Activated naive CD8-positive, alpha-beta T cell treated with anti-CD3 and anti-CD28 coated beads, Interleukin-2, amount 10 ng/mL, durations not matched to agents 7 days and 5 days (primary cell): ENCODE measurements at regions not wholly inside any gene's neighbourhood (a gene's known extent, or its start where the extent isn't known, plus 50 kb on each side); places are given as distances from the start of the nearest gene placed in this dataset.

Experiments used
- ATAC-seq: fragments of 150-1000 bp; cut with Tn5 transposase; one replicate; pipeline ENCODE4 v1.10.0; 2021; ENCODE audit warnings: low read depth, moderate library complexity
- POLR2A ChIA-PET: fragments of 350-600 bp; sonication (Branson Sonifier 250); formaldehyde crosslinking; loops from one replicate; lab custom pipeline; 2021; ENCODE audit warnings: antibody characterized with exemption; lab: Charles Lee
- DNase-seq: peaks from one replicate; pipeline ENCODE4 v3.0.0; 2021
- H3K27ac Mint-ChIP-seq: one replicate; pipeline ENCODE4 v1.8.0; 2022; ENCODE audit warnings: mild to moderate bottlenecking, mixed read lengths
- H3K27me3 Mint-ChIP-seq: one replicate; pipeline ENCODE4 v1.8.0; 2022; ENCODE audit warnings: mild to moderate bottlenecking, moderate library complexity, mixed read lengths
- H3K36me3 Mint-ChIP-seq: one replicate; pipeline ENCODE4 v1.8.0; 2021; ENCODE audit warnings: mild to moderate bottlenecking, mixed read lengths
- H3K4me1 Mint-ChIP-seq: one replicate; pipeline ENCODE4 v1.8.0; 2021; ENCODE audit warnings: mixed read lengths
- H3K4me3 Mint-ChIP-seq: one replicate; pipeline ENCODE4 v1.8.0; 2022; ENCODE audit warnings: mild to moderate bottlenecking, moderate library complexity, mixed read lengths
- H3K9me3 Mint-ChIP-seq: one replicate; pipeline ENCODE4 v1.8.0; 2021; ENCODE audit warnings: mixed read lengths

DNA sequence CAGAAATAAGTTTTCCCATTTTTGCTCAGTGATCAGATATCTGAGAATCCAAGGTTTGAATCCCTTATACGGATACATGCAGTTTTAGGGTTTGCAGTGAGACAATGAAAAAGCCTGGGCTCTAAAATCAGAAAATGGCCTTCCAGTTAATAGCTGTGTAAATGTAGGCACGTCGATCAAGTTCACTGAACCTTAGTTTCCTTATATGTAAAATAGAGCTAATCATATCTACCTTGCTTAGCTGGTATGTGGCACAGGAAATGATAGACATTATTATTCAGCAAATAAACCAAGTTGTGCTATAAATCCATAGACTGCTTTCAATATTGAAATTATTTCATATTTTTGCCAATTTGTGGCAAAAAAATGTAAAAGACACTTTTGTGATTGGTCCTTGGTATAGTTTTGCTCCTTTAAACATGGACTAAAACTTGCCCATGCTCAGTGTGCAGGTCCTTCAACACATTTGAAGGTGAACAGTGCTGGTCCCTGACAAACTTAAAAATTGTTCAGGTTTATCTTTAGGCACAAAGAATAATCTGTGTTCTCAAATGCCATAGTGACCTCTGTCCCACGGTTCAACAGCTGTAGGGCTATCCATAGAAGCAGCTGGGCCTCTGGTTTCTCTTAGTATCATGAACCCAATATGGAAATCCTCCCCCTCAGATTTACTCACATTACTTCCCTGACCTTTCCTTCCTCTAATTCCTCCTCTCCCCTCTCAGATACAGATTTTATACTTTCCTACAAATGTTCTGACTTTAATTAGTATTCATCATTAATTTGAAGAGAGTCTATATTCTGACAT, 51.0 kb downstream of the CCDC54 start:
- peaks cover 2% of the 10 kb centered on the region for H3K36me3 Mint-ChIP-seq
- DNase-seq, result no peak
- H3K9me3 Mint-ChIP-seq, result no peaks in the 10 kb centered on the region
- no peak overlapping the region for H3K4me3 Mint-ChIP-seq
- POLR2A ChIA-PET, result no interaction called here
- peaks cover 43% of the 10 kb centered on the region for H3K27me3 Mint-ChIP-seq
- no peak for ATAC-seq
- no peak overlapping the region for H3K27ac Mint-ChIP-seq
- peaks cover 14% of the 10 kb centered on the region for H3K4me1 Mint-ChIP-seq

DNA sequence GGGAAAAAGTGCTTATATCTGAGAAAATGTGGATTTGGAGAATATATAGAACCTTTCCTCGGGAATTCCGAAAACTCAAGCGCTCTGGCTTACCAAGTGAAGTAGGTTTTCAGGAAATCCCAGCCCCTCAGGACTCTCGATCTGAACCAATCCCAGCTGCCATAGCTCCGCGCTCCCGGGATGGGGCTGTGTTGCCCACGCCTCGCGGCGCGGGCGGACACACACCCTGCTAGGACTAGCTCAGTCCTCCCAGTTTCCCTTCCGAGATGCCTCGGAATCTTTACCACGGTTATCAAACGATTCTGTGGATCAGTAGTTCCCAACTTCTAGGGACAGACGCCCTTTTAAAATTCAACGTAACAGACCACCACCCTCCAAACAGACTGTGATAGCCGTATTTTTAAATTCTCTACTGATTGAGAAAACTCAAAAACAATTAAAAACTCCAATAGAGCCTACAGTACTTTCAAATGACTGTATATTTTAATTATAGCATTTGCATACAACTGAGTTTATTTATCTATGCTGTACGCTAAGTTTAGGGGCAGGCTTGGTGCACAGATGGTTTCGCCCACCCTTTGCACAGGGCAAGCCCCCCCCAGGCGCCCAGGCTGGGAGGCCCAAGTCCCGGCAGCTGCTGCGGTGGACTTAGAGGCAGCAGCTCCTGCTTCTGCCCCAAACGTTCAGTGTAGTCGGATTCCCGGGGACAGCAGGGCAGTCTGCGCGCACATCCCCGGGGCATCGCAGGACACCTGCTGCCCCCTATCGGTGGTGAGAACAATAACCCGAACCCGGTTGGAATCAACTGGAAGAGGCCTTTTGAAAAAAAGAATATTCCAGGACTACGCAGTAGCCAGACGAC, 52.3 kb downstream of the CCDC54 start:
- peaks cover 14% of the 10 kb centered on the region for H3K4me1 Mint-ChIP-seq
- H3K4me3 Mint-ChIP-seq, result peak overlapping the region; percentile 82
- DNase-seq (peak; percentile 72), ATAC-seq (peak; percentile 37)
- H3K9me3 Mint-ChIP-seq, result no peaks in the 10 kb centered on the region
- peaks cover 2% of the 10 kb centered on the region for H3K36me3 Mint-ChIP-seq
- H3K27me3 Mint-ChIP-seq, result peaks cover 53% of the 10 kb centered on the region
- H3K27ac Mint-ChIP-seq, result no peak overlapping the region
- POLR2A ChIA-PET, result no interaction called here

DNA sequence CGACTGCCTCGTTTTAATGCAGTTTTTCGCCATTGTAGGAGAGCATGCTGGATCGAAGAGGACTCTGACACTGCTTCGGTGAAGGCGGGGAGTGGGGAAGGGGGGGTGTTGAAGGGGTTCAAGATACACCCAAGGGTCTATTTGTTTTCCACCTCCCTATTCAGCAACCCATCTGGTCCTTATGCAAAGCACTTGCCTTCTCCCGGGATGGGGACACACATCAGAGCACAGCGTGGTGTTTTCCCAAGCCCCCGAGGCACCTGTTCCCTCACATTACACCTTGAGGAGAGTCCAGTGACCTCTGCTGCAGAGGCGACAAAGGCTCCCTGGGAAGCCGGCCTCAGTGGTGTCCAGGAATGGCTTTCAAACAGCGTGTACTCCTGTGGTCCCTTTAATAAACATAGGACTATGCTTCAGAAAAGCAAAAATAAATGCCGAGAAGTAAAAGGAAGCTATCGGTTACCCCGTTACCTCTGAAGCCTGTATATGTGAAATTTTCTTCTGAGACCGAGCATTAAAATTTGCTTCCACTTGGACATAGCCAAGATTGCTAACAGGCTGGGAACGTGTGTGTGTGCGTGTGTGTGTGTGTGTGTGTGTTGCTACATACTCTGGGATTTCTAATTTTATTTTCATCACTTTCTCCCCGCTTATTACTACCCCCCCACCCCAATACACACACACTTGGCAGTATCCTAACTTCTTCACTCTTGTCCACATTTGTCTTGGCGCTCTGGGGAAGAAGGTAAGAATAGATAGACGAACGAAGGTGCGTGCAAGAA, 53.2 kb downstream of the CCDC54 start:
- POLR2A ChIA-PET, result interaction anchor here (1.0 to 1.4 kb wide), 2 partner anchors 25 to 92 kb away, joined by 3 to 5 read pairs; partner anchors contain the start of gene BBX
- peaks cover 2% of the 10 kb centered on the region for H3K36me3 Mint-ChIP-seq
- H3K27me3 Mint-ChIP-seq, result peaks cover 53% of the 10 kb centered on the region
- DNase-seq (peak; percentile 45), ATAC-seq (no peak)
- peak overlapping the region; percentile 77 for H3K27ac Mint-ChIP-seq
- no peaks in the 10 kb centered on the region for H3K9me3 Mint-ChIP-seq
- peaks cover 14% of the 10 kb centered on the region for H3K4me1 Mint-ChIP-seq
- peak overlapping the region; percentile 82 for H3K4me3 Mint-ChIP-seq

DNA sequence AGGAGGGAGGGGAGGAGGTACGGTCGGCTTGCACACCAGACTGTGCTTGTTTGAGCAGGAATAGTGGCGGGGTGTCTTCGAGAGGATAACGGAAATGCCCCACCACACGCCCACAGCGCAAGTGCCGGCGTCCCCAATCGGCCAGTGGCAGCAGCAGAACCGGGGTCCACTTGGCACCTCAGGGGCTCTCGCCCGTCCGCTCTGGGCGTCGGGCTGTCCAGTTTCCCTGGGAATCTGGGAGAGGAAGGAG, 53.7 kb downstream of the CCDC54 start:
- DNase-seq (no peak), ATAC-seq (peak; percentile 37)
- peak overlapping the region; percentile 77 for H3K27ac Mint-ChIP-seq
- peaks cover 14% of the 10 kb centered on the region for H3K4me1 Mint-ChIP-seq
- H3K27me3 Mint-ChIP-seq, result peaks cover 53% of the 10 kb centered on the region
- H3K9me3 Mint-ChIP-seq, result no peaks in the 10 kb centered on the region
- H3K36me3 Mint-ChIP-seq, result peaks cover 2% of the 10 kb centered on the region
- POLR2A ChIA-PET, result interaction anchor here (0.9 to 1.4 kb wide), 4 partner anchors 25 to 168 kb away, joined by 3 to 5 read pairs (median 4); partner anchors contain the start of gene BBX
- peak overlapping the region; percentile 82 for H3K4me3 Mint-ChIP-seq

DNA sequence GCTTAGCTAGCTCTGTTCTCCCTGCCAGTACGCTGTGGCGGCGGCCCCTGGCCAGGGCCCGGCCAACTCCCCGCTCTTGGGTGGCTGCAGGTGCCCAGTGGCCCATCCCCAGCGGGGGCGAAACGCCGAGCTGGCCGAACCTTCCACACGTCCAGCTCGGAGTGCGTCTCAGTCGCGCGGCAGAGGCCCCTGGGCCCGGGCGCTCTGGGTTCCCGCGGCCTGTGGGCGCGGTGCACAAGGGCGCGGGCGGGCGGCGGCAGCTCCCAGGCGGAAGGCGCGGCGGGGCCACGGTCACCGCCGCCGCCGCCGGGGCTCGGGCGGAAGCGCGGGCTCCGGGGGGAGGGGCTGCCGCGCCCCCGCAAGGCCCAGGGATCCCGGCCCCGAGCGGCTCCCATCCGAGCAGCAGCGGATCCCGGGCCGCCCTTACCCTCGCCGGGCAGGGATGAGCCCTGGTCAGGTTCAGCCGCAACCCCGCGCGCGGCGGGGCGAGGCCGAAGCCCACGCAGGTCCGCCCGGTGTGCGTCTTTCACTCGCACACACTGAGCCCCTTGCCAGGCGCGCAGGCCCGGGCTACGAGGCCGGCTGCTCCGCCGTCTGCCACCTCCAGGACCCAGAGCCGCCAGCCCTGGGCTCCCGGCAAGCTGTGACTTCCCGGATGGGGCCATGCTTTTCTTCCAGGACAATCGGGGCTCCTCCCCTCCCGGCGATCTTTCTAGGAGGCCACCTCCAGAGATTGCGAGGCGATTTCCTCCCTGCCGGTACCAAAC, 54.2 kb downstream of the CCDC54 start:
- Mint-ChIP-seq H3K36me3 (peaks cover 2% of the 10 kb centered on the region), H3K9me3 (no peaks in the 10 kb centered on the region), H3K27me3 (peaks cover 53% of the 10 kb centered on the region), H3K4me1 (peaks cover 14% of the 10 kb centered on the region), H3K27ac (peak overlapping the region; percentile 77), H3K4me3 (peak overlapping the region; percentile 88)
- POLR2A ChIA-PET, result interaction anchor here (0.9 to 1.4 kb wide), 4 partner anchors 24 to 168 kb away, joined by 3 to 5 read pairs (median 4); partner anchors contain the start of gene BBX
- ATAC-seq, result peak; percentile 70
- DNase-seq, result peak; percentile 69

DNA sequence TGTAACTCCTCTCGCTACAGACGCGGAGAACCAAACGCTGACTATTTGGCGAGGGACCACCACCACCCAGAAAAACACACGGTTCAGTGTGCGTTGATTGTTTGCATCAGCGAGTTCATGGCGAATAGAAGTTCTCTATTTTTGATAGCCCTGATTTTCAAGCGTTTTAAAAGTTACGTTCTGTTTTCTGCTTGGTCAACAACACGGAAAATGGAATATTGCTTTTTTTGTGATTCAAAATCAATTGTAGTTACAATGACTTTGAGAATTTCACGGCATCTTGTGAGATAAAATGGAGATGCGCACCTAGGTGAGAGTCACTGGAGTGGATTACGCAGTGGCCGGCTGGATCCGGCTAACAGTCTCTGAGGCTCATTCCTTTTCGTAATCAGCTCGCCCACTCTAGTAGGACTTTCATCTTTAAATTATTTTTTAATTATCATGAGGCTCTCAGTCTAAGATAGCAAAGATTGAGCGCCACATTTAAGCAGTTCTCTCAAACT, 54.8 kb downstream of the CCDC54 start:
- peak overlapping the region; percentile 88 for H3K4me3 Mint-ChIP-seq
- peaks cover 14% of the 10 kb centered on the region for H3K4me1 Mint-ChIP-seq
- DNase-seq (no peak), ATAC-seq (no peak)
- no peaks in the 10 kb centered on the region for H3K9me3 Mint-ChIP-seq
- peaks cover 49% of the 10 kb centered on the region for H3K27me3 Mint-ChIP-seq
- H3K36me3 Mint-ChIP-seq, result peaks cover 2% of the 10 kb centered on the region
- POLR2A ChIA-PET, result interaction anchor here (1.2 kb wide), 1 partner anchor 167 kb away, joined by 5 read pairs; no protein-coding TSS in a partner anchor
- peak overlapping the region; percentile 77 for H3K27ac Mint-ChIP-seq

DNA sequence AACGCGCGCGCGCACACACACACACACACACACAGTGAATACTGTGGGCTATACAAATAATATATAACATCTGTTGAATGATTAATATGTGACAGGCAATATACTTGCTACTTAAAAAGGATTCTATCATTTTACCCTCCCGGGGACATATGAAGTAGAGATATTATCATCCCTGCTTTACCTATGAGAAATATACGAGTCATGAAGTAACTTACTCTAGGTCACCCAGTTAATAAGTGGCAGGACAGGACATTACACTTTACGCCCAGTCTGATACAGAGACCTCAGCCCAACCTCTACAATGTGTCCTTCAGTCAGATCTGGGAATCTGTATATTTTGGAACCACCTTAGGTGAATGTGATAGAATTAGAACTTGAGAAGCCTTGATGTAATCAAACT, 55.4 kb downstream of the CCDC54 start:
- POLR2A ChIA-PET, result no interaction called here
- DNase-seq (no peak), ATAC-seq (no peak)
- no peaks in the 10 kb centered on the region for H3K9me3 Mint-ChIP-seq
- peaks cover 14% of the 10 kb centered on the region for H3K4me1 Mint-ChIP-seq
- no peak overlapping the region for H3K4me3 Mint-ChIP-seq
- H3K27ac Mint-ChIP-seq, result no peak overlapping the region
- peaks cover 2% of the 10 kb centered on the region for H3K36me3 Mint-ChIP-seq
- H3K27me3 Mint-ChIP-seq, result peaks cover 45% of the 10 kb centered on the region

DNA sequence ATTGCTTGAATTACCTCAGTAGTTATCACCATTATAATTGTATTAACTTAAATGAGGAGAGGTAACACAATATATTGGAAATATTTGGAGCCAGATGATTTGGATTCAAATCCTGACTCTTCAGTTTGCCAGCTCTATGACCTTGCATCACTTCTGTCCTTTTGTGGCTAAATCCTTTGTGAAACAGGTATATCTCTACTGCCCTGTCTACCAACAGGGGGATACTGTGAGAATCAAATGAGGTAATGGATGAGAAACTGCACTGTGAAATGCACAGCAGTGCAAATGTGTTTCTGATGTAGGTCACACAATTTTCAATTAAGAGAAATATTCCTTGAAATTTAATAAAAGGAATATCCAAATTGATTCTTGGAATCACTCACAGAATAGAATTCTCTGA, 58.8 kb downstream of the CCDC54 start:
- Mint-ChIP-seq H3K4me1 (peaks cover 3% of the 10 kb centered on the region), H3K9me3 (no peaks in the 10 kb centered on the region), H3K36me3 (peaks cover 2% of the 10 kb centered on the region), H3K27me3 (peaks cover 31% of the 10 kb centered on the region), H3K27ac (no peak overlapping the region), H3K4me3 (no peak overlapping the region)
- ATAC-seq (no peak), DNase-seq (no peak)
- POLR2A ChIA-PET, result no interaction called here

GRCh38 chr3:107438671-107439070, 61.4 kb downstream of the CCDC54 start:
- Mint-ChIP-seq H3K4me3 (no peak overlapping the region), H3K27ac (no peak overlapping the region), H3K27me3 (peaks cover 13% of the 10 kb centered on the region), H3K9me3 (no peaks in the 10 kb centered on the region), H3K4me1 (no peaks in the 10 kb centered on the region), H3K36me3 (no peaks in the 10 kb centered on the region)
- POLR2A ChIA-PET, result no interaction called here
- no peak for DNase-seq
- no peak for ATAC-seq

DNA sequence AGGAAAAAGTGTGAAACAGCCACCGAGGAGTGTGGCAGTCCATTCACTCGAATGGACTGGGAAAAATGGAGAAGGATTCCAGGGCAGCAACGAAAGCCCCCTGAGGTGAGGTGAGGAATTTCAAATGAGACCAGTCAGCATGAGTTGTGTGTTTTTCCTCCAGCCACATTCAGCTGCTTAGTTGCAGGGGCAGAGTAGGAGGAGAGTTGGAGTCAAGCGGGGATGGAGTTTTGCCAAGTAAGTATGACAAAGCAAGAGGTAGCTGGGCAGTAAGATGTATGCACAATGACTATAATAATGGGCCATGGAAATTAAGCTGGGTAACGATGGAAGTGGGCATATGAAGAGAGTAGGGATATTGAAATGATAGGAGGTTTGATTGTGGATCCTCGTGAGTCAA, 64.4 kb downstream of the CCDC54 start:
- Mint-ChIP-seq H3K27ac (no peak overlapping the region), H3K36me3 (no peaks in the 10 kb centered on the region), H3K4me3 (no peak overlapping the region), H3K27me3 (peaks cover 7% of the 10 kb centered on the region), H3K9me3 (no peaks in the 10 kb centered on the region), H3K4me1 (no peaks in the 10 kb centered on the region)
- DNase-seq, result no peak
- POLR2A ChIA-PET, result no interaction called here
- no peak for ATAC-seq

- POLR2A ChIA-PET, result no interaction called here
- Mint-ChIP-seq H3K36me3 (no peaks in the 10 kb centered on the region), H3K4me1 (no peaks in the 10 kb centered on the region), H3K9me3 (no peaks in the 10 kb centered on the region), H3K27me3 (no peaks in the 10 kb centered on the region), H3K4me3 (no peak overlapping the region), H3K27ac (no peak overlapping the region)
- ATAC-seq (no peak), DNase-seq (no peak)
These were observed 66.2 kb downstream of the CCDC54 start for GRCh38 chr3:107443461-107443860.

DNA sequence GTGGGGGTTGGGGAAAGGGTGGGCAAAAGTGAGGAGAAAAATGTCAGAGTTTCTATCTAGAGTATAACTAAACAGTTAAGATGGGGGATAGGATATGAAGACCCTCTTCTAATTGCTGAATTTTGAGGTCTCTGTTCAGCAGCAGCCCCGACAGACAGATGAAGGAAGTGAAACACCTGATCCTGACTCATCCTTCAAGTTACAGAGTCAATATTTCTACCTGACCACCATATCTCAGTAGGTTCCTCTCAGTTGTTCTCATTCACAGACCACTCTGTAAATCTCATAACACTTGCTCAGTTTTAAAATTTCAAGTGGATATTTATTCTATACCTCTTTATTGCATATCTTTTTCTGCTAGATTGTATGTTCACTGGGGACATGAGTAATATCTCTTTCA, 69.5 kb downstream of the CCDC54 start:
- Mint-ChIP-seq H3K27ac (no peak overlapping the region), H3K36me3 (no peaks in the 10 kb centered on the region), H3K4me1 (no peaks in the 10 kb centered on the region), H3K27me3 (peaks cover 4% of the 10 kb centered on the region), H3K9me3 (no peaks in the 10 kb centered on the region), H3K4me3 (no peak overlapping the region)
- DNase-seq (no peak), ATAC-seq (no peak)
- POLR2A ChIA-PET, result no interaction called here
